SU-DHL-6 (cell line): ENCODE measurements at regions not wholly inside any gene's neighbourhood (a gene's known extent, or its start where the extent isn't known, plus 50 kb on each side); places are given as distances from the start of the nearest gene placed in this dataset.

Experiments
- H2AFZ ChIP-seq: fragments of 200-600 bp; sonication (generic); 2 replicates; pipeline ENCODE4 v1.6.1; 2014; ENCODE audit warnings: low read depth, mild to moderate bottlenecking, moderate library complexity, mixed read lengths, antibody characterized with exemption, low read length; ENCODE audit not compliant: severe bottlenecking
- H3F3A ChIP-seq: fragments of 200-600 bp; shearing (Covaris generic); 2 replicates; pipeline ENCODE4 v1.6.0; 2016; ENCODE audit warnings: antibody characterized with exemption, mild to moderate bottlenecking; ENCODE audit not compliant: insufficient read depth
- H3K27ac ChIP-seq: fragments of 200-600 bp; sonication (generic); 2 replicates; pipeline ENCODE4 v1.5.1; 2016; ENCODE audit warnings: low read depth, mild to moderate bottlenecking, low read length, moderate library complexity, mixed read lengths
- H3K27me3 ChIP-seq: fragments of 200-600 bp; sonication (generic), shearing (Covaris generic); 2 replicates; pipeline ENCODE4 v1.6.0; 2014; ENCODE audit warnings: mild to moderate bottlenecking, low read length
- H3K36me3 ChIP-seq: fragments of 200-600 bp; sonication (generic); 2 replicates; pipeline ENCODE4 v1.6.1; 2014; ENCODE audit warnings: mild to moderate bottlenecking, low read length, mixed read lengths
- H3K4me2 ChIP-seq: fragments of 300-600, 200-600 bp; shearing (Covaris generic), sonication (generic); 2 replicates; pipeline ENCODE4 v1.6.0; 2014; ENCODE audit warnings: low read length, low read depth, mild to moderate bottlenecking; ENCODE audit not compliant: poor library complexity, severe bottlenecking
- H3K4me3 ChIP-seq: fragments of 200-600 bp; sonication (generic); 2 replicates; pipeline ENCODE4 v1.5.1; 2014; ENCODE audit warnings: antibody characterized with exemption, low read length, mild to moderate bottlenecking, mixed read lengths; ENCODE audit not compliant: insufficient read depth, poor library complexity, severe bottlenecking
- H3K79me2 ChIP-seq: fragments of 200-600 bp; sonication (generic); 2 replicates; pipeline ENCODE4 v1.6.1; 2014; ENCODE audit warnings: mild to moderate bottlenecking, low read length, moderate library complexity; ENCODE audit not compliant: insufficient read depth
- H3K9ac ChIP-seq: fragments of 200-600 bp; sonication (generic); 2 replicates; pipeline ENCODE4 v1.7.0; 2014; ENCODE audit warnings: mild to moderate bottlenecking, low read length
- H3K9me2 ChIP-seq: fragments of 200-600 bp; sonication (generic); replicated peaks from 2 replicates; pipeline ENCODE4 v1.6.1; 2014; ENCODE audit warnings: low read length; ENCODE audit not compliant: insufficient read depth
- H3K9me3 ChIP-seq: fragments of 200-600 bp; sonication (generic); 2 replicates; pipeline ENCODE4 v1.6.1; 2014; ENCODE audit warnings: low read length, mixed read lengths; ENCODE audit not compliant: insufficient read depth
- H4K20me1 ChIP-seq: fragments of 200-600 bp; sonication (generic); 2 replicates; pipeline ENCODE4 v1.6.1; 2014; ENCODE audit warnings: low read depth, mild to moderate bottlenecking, antibody characterized with exemption, low read length, moderate library complexity, mixed read lengths
- EZH2phosphoT487 ChIP-seq: fragments of 200-600 bp; sonication (generic), shearing (Covaris generic); conservative IDR thresholded peaks from 2 replicates; pipeline ENCODE4 v1.6.1; 2018; ENCODE audit warnings: mild to moderate bottlenecking, antibody characterized with exemption, low read length, moderate library complexity, mixed read lengths
- TF ChIP-seq, protein P1 (sequence below): fragments of 200-600 bp; sonication (generic); IDR thresholded peaks from one replicate; pipeline ENCODE4 v1.5.1; 2017; ENCODE audit warnings: antibody characterized with exemption, mild to moderate bottlenecking, low read length, moderate library complexity; ENCODE audit not compliant: insufficient read depth, poor library complexity, severe bottlenecking

DNA sequence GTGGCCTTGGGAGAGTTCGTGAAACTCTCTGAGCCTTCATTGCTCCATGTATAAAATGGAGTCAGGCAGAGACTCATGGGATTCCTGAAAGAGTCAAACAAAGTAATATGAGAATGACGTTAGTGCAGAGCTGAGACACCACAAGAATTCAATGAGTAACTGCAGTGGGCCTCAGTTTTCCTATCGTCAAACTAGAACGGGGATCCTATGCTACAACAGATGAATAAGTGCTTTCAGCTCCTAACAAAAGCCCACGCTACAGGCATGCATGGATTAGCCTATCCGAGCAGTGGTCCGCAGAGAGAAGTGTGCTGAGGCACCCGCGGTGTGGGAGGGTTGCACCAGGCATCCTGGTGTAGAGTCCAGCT lies 124.7 kb downstream of the SYF2 start:
- no peaks in the 10 kb centered on the region for H3K27me3 ChIP-seq
- no peak overlapping the region for H2AFZ ChIP-seq

DNA sequence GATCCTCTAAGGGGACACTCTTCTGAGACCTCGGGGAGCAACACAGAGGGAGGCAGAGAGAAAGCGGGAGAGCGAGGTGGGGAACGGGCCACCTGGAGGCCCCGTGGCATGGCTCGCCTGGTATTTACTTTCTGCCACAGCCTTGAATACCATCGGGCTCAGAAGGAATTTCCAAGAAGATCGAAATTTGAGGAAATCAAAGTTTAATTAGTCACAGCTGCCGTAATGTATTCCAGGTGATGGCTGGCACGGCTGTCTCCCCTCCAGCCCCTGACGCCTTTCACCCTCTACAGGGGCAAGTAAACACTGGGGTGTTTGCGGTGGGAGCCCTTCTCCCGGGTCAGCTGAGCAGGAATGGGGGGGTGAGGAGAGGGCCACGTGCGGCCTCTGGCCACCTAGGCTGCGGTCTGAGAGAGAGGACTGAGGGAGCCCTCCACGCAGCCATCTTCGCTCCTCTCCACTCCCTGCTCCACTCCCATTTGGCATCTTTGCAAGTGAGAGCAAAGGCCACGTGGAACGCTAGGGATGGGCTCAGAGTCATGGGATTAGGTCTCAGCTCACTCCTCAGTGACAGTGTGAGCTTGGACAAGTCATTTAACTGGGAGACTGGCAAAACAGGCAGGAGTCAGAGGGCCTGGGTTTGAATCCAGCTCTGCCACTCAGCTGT lies 125.2 kb downstream of the SYF2 start:
- Histone ChIP-seq H3F3A (no peaks in the 10 kb centered on the region), H3K27me3 (no peaks in the 10 kb centered on the region), H3K36me3 (no peaks in the 10 kb centered on the region), H3K9me3 (0 out of 2 replicates have a peak, but pooled peaks cover 11% of the 10 kb centered on the region), H3K9me2 (no peaks in the 10 kb centered on the region), H3K4me3 (no peak overlapping the region), H3K4me2 (no peak overlapping the region), H3K9ac (no peak overlapping the region), H3K27ac (no peak overlapping the region), H3K79me2 (no peaks in the 10 kb centered on the region), H2AFZ (no peak overlapping the region), H4K20me1 (no peaks in the 10 kb centered on the region)
- TF ChIP-seq EZH2phosphoT487: no peak
- TF ChIP-seq, protein P1, sequence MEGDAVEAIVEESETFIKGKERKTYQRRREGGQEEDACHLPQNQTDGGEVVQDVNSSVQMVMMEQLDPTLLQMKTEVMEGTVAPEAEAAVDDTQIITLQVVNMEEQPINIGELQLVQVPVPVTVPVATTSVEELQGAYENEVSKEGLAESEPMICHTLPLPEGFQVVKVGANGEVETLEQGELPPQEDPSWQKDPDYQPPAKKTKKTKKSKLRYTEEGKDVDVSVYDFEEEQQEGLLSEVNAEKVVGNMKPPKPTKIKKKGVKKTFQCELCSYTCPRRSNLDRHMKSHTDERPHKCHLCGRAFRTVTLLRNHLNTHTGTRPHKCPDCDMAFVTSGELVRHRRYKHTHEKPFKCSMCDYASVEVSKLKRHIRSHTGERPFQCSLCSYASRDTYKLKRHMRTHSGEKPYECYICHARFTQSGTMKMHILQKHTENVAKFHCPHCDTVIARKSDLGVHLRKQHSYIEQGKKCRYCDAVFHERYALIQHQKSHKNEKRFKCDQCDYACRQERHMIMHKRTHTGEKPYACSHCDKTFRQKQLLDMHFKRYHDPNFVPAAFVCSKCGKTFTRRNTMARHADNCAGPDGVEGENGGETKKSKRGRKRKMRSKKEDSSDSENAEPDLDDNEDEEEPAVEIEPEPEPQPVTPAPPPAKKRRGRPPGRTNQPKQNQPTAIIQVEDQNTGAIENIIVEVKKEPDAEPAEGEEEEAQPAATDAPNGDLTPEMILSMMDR: no peak

More for the DNA sequence above, 124.7 kb downstream of the SYF2 start:
- Histone ChIP-seq H3K9me3 (0 out of 2 replicates have a peak, but pooled peaks cover 11% of the 10 kb centered on the region), H3K79me2 (no peaks in the 10 kb centered on the region), H3K9me2 (no peaks in the 10 kb centered on the region), H3K36me3 (no peaks in the 10 kb centered on the region), H4K20me1 (no peaks in the 10 kb centered on the region), H3F3A (no peaks in the 10 kb centered on the region), H3K9ac (no peak overlapping the region), H3K27ac (no peak overlapping the region), H3K4me3 (no peak overlapping the region), H3K4me2 (no peak overlapping the region)
- TF ChIP-seq, protein P1: no peak
- TF ChIP-seq EZH2phosphoT487: no peak

DNA sequence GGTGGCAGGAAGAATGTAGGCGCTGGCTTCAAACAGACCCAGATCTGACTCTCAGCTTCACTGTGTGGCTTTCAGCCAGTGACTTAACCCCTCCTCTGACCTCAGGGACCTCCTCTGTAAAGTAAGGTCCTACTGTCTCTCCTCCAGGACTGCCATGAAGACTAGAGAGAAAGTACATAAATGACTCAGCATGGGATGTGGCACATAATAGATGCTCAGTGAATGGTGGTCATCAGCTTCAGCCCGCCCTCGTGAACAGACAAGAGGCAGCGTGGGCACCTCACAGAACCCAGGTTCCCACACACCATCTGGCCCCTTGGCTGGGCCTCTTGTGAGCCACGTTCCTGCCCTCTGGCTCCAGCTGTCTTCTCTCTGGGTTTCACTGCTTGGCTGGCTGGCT lies 126.0 kb downstream of the SYF2 start:
- TF ChIP-seq, protein P1: no peak
- no peak for TF ChIP-seq EZH2phosphoT487

More for the DNA sequence above, 126.0 kb downstream of the SYF2 start:
- no peak overlapping the region for H3K4me3 ChIP-seq
- H3K27ac ChIP-seq: no peak overlapping the region
- no peaks in the 10 kb centered on the region for H3K27me3 ChIP-seq
- no peaks in the 10 kb centered on the region for H3K9me2 ChIP-seq
- no peak overlapping the region for H3K9ac ChIP-seq
- 0 out of 2 replicates have a peak, but pooled peaks cover 11% of the 10 kb centered on the region for H3K9me3 ChIP-seq
- H3K79me2 ChIP-seq: no peaks in the 10 kb centered on the region
- no peak overlapping the region for H2AFZ ChIP-seq
- H4K20me1 ChIP-seq: no peaks in the 10 kb centered on the region
- H3K4me2 ChIP-seq: no peak overlapping the region
- H3F3A ChIP-seq: no peaks in the 10 kb centered on the region
- no peaks in the 10 kb centered on the region for H3K36me3 ChIP-seq
